ENCODE measurements at regions not wholly inside any gene's neighbourhood (a gene's known extent, or its start where the extent isn't known, plus 50 kb on each side); places are given as distances from the start of the nearest gene placed in this dataset.
"Not testable (repeated sequence)": the region's sequence is repeated elsewhere in the genome, so short reads cannot be mapped to it uniquely, and the experiment has no call there.

DNA sequence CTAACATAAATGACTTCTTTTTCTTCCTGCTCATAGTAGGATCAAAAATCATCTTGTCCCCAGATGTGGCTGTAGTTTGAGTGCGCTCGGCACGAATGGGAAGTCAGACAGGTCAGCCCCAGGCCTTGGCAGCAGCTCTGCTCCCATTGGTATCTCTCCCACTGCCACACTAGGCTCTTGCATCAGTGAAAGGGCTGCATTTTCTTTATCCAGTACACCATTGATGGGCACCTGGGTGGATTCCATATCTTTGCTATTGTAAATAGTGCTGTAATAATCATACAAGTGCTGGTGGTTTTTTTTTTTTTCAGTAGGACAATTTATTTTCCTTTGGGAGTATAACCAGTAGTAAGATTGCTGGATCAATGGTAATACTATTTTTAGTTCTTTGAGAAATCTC lies 865.5 kb downstream of the CCDC85A start:
- DNase-seq, result no peak

DNA sequence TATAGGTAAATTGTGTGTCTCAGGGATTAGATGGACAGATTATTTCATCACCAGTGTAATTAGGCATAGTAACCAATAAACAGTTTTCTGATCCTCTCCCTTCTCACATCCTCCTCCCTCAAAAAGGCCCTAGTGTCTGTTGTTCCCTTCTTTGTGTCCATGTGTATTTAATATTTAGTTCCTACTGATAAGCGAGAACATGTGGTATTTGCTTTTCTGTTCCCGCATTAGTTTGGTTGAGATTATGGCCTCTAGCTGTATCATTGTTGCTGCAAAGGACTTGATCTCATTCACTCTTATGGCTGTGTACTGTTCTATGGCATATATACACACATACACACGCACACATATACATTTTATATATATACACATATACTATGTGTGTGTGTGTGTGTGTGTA lies 866.2 kb downstream of the CCDC85A start:
- DNase-seq, result no peak

DNA sequence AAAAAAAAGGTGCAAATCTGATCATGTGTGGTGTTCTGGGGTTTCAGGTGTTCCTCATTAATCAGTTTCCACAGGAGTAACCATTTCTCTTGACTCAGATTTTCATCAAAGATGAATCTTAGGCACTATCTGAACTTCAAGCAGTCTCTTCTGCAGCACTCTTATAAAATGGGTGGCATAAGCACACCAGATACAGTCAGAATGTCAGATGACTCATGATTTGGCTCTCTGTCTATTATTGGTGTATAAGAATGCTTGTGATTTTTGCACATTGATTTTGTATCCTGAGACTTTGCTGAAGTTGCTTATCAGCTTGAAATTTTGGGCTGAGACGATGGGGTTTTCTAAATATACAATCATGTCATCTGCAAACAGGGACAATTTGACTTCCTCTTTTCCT lies 882.5 kb downstream of the CCDC85A start:
- DNase-seq, result not testable (repeated sequence)

DNA sequence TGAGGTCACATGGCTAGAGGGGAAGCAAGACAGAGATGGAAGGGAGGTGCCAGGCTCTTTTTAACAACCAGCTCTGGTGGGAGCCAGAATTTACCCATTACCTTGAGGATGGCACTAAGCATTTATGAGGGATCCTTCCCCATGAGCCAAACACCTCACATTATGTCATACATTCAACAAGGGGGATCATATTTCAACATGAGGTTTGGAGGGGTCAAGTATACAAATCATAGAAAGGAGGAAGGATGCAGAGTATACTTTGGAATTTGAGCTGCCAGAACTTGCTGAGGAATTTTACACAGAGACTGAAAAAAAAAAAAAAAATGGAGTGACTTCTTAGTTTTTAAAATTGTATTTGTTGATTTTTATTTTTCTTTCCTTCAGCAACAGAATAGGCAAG lies 891.4 kb downstream of the CCDC85A start:
- DNase-seq, result no peak

DNA sequence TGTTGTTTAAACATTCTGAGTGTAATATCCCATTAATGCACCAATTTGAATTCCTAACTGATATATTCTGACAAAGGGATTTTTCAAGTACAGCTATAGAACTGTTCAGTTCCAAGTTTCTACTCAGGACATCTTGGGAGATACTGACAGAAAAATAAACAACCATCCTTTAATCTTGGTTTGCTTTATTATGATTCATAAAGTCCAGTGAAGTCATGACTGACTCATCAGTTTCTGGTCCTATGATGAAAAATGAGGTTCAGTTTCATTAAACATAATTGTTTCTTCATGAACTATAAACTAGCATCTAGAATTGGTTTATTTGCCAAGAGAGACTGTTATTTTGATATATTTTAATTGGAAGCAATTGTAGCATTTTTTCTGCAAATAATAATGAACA lies 896.2 kb downstream of the CCDC85A start:
- DNase-seq, result no peak

DNA sequence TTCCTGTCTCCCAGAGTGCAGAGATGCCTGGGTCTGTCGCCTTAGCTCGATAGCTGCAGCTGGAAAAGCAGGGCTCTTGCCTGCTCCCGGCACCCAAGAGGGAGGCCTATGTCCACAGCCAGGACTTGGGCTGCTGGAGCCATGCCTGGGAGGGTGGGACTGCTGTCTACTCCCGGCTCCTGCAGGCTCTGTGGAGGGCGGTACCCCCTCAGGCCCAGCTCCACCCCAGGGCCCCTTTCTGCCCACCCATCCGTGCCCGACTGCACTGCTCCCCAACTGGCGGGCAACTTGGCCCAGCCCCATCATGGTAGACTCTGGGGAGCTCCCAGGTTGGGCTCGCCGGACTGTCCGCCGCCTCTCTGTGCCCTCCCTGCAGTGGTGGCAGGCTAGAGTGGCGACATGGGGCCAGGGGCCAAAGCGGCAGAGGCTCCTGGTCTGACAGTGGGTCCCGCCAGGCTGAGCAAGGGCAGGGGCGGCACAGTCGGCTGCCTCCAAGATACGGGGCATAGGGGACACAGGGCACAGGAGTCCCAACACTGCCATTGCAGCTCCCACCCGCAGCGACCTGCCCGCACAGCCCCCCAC lies 901.0 kb downstream of the CCDC85A start:
- no peak for DNase-seq

DNA sequence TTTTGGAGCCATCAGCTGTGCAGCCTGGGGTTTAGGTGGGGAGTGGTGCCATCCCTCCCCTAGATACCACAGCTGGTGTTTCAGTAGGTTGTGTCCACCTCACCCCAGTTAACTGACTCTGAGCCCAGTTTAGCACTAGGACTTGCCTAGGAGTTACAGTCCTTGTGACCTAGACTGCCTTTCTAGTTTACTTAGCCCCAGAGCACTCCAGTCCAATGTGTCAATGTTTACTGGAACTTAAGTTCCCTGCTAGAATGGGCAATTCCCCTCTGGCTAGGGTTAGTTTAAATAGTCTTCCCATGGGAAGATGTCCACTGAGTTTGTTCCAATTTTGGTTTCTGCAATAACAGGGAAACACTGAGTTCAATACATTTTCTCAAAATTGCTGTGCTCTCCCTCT lies 909.2 kb downstream of the CCDC85A start:
- no peak for DNase-seq

DNA sequence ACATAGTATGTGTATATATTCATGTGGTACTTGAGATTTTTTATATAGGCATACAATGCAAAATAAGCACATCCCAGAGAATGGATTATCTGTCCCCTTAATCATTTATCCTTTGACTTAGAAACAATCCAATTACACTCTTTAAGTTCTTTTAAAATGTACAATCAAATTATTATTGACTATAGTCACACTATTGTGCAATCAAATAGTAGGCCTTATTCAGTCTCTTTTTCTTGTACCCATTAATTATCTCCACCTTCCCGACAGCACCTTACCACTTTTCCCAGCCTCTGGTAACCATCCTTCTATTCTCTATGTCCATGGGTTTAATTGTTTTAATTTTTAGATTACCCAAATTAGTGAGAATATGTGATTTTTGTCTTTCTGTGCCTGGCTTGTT lies 914.1 kb downstream of the CCDC85A start:
- DNase-seq, result no peak

DNA sequence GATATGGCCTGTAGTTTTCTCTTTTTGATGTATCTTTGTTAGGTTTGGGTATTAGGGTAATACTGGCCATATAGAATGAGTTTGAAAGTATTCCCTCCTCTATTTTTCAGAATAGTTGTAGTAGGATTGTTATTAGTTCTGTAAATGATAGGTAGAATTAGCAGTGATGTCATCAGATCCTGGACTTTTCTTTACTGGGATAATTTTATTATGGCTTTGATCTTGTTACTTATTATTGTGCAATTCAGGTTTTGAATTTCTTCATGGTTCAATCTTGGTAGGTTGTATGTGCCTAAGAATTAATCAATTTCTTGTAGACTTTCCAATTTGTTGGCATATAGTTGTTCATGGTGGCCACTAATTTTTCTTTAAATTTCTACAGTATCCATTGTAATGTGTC lies 916.6 kb downstream of the CCDC85A start:
- DNase-seq, result no peak

DNA sequence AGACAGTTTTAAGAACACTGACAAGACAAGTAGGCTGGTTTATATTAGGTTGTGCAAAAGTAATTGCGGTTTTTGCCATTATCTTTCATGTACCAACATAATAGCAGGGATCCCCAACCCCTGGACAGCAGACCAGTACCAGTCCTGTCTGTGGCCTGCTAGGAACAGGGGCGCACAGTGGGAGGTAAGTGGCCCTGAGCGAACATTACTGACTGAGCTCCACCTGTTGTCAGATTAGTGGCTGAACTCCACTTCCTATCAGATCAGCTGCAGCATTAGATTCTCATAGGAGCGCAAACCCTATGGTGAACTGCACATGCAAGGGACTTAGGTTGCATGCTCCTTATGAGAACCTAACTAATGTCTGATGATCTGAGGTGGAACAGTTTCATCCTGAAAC lies 921.9 kb downstream of the CCDC85A start:
- DNase-seq, result no peak

DNA sequence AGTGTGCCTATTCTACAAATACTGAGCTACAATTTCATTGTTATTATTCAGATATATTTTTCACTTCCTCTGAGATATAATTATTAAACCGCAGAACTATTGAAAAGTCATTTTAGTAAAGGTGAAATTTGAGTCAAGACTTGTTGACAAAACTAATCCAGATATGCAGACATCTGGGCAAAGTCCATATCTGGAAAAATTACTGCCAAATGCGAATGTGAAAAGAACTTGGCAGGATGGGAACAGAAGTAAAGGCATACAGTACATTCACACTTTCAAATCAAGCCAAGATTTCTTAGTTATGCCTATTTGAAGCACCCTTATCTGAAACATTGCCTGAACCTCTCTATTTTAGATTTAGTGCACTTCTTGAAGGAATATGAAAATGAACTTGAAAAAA lies 923.6 kb downstream of the CCDC85A start:
- DNase-seq, result no peak

DNA sequence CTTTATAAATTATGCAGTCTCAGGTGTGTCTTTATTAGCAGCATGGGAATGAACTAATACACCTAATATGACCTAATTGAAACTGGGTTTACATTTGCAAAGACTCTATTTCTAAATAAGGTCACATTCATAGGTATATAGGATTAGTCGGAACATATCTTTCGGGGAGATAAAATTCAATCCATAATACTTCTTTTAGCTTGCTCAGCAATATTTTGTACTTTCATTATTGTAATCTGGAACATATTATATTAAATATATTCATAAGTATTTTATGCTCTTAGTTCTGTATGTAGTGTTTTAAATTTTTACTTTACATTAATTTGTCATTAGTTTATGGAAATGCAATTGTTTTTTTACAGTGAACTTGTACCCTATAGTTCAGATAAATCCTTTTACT lies 927.7 kb downstream of the CCDC85A start:
- DNase-seq, result no peak

DNA sequence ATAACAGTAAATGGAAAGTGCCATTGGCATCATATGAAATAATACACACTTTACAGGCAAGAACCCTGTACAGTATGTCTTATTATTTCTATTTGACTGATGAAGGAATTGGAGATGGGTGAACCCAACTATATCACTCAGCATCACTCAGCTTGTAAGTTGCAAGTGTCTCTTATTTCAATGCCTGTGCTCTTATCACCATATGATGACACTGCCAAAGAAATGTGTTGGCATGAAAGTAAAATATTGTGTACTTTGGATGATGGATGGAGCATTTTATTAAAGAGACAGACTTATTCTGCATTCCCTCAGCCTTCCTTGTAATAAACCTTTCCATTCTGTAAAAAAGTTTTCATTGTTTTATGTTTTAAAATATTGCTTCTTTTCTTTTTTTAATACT lies 927.5 kb upstream of the VRK2 start:
- no peak for DNase-seq

DNA sequence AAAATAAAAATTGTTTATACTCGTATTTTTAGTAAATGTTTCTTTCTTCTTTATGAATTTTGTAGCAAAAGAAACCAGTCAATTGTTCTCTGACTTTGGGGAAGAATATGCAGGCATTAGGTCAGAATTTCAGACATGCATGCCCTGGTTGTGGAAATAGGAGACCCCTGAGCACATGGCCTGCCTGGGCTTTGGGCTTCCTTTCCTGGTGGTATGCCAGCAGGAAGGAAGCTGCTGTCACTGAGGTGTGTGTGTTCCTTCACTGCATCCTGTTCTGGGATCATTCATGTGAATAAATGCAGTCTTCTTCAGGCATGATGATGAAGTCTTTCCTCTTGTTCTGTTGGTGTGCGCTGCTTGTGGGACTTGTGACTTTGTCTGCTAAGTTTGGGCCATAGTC lies 920.2 kb upstream of the VRK2 start:
- no peak for DNase-seq

DNA sequence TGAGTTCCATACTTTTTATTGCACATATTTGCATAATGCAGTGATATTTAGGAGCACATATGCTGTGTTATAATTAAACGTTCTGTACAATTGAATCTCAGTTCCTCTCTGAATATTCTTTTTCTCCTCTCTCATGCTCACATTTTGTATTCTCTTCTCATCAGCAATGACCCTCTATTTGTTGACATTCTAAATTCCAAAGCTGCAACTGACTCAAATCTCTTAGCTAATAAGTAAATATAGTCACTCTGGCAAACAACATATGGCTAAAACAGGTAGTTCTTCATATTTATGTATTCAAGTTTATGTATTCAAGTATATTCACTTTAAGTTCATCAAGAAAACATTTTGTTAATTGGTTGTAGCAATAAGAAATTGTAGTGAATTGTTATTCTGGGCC lies 907.4 kb upstream of the VRK2 start:
- DNase-seq, result no peak

DNA sequence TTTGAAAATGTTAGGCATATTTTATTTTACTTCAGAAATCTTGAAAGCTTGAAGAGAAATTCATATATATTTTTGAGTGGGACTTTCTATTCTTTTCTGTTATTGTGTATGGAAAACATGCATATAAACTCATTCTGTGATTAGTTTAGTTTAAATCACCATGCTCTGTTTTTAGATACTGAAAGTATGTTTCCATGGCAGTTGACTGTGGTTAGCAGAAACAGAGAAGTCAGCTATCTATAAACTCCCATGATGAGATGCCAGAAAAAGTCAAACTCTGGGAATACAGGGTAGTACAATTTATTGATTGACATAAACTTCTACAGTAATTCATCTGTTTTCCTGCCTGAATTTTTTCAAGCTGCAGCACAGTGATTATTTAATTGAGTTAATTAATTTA lies 905.3 kb upstream of the VRK2 start:
- DNase-seq, result no peak

DNA sequence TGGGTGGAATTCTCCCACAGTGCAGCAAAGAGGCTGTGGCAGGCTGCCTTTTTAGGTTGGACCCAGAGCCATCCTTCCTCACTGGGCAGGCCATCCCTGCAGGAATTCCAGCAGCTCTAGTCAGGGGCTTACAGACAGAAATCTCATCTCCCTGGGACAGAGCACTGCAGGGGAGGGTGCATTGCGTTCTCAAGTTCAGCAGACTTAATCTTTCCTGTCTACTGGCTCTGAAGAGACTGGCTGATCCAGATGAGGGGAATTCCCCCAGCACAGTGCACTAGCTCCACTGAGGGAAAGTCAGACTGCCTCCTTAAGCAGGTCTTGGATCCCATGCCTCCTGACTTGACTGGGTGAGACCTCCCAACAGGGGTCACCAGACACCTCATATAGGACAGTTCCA lies 899.7 kb upstream of the VRK2 start:
- DNase-seq, result no peak

DNA sequence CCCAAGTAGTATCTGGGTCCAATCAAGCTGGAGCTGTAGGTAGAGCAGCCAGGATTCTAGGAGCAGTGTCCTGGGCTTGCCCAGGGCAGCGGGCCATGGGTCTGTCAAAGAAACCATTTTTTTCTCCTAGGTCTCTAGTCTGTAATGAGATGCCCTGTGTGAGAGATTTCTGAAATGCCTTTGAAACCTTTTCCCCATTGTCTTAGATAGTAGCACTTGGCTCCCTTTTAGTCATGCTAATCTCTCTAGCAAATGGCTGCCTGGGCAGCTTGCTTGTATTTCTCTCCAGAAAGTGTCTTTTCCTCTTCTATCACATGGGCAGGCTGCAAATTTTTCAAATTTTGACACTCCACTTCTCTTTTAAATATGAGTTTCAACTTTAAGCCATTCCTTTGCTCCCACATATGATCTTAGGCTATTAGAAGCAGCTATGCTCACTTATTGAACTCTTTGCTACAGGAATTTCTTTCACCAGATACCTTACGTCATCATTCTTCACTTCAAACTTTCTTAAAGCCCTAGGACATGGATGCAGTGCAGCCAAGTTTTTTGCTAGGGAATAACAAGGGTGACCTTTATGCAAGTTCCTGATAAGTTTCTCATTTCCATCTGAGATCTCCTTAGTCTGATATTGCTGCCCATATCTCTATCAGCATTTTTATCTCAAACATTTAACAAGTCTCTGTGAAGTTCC lies 890.2 kb upstream of the VRK2 start:
- no peak for DNase-seq

DNA sequence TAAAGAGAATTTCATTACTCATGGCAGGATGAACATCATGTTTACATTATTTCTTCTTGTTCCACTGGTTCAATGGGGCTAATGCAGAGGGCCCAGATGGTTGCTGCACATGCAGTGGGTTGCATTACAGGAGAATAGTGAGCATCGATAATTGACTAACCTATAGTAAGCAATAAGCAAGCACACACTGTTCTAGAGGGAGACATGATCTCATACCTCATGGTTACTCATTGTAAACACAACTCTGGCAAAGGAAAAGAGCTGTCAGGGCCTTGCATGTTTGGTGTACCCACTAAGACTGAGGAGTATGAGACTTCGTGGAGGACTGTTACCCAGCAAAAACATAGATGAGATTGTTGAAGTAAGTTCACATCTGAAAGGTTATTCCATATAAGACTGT lies 885.6 kb upstream of the VRK2 start:
- DNase-seq, result no peak

DNA sequence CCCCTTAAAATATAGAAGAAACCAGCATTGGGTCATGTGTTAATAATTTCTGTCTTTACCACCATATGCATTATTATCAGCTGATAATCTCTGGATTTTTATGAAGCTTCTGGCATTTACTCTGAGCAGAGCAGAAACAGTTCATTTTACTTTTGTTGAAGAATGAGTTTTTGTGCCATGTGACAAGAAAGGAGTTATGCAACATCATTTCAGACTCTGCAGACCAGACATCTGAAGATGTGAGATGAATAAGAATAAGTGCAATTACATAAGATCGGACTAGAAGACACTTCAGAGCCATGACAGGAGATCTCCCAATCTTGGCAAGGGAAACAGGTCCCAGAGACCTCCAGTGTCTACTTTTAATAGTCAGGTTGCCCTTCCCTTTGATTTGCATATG lies 869.4 kb upstream of the VRK2 start:
- DNase-seq, result no peak

DNA sequence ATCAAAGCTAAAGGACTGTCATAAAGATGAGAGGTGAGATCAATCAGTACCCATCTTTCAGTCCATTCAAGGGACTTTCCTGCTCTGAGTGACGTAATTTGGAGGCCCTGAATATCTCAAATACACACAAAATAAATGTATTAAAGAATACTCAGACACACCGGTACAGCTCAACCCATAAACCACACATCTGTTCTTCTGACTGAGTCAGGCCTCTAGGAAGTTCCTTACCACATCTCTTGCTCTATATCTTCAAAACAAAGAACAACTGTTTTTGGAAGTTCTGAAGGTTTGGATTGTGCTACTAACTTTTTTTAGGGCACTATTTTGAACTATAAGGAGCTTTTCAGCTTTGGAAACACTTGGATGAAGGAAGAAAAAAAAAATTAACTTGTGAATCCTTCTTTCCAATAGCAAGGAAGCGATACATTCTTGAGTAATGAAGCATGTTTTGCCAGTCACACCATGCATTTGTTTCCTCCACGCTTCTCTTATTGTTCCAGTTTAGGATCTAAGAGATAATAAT lies 866.5 kb upstream of the VRK2 start:
- no peak for DNase-seq

DNA sequence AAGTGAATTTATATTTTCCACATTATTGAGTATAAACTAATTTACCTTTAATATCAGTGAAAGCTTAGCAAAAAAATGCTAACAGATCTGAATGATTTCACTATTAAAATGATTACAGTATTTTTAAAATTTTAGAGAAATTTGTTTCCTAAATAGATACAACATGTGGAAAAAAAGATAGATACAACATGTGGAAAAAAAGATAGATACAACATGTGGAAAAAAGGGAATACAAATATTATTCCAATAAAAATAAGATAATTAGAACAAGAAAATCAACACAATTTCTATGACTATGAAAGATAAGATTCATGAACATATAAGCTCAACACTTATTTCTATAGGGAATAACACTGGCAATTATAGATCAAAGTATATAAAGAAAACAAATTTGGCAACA lies 865.9 kb upstream of the VRK2 start:
- no peak for DNase-seq

DNA sequence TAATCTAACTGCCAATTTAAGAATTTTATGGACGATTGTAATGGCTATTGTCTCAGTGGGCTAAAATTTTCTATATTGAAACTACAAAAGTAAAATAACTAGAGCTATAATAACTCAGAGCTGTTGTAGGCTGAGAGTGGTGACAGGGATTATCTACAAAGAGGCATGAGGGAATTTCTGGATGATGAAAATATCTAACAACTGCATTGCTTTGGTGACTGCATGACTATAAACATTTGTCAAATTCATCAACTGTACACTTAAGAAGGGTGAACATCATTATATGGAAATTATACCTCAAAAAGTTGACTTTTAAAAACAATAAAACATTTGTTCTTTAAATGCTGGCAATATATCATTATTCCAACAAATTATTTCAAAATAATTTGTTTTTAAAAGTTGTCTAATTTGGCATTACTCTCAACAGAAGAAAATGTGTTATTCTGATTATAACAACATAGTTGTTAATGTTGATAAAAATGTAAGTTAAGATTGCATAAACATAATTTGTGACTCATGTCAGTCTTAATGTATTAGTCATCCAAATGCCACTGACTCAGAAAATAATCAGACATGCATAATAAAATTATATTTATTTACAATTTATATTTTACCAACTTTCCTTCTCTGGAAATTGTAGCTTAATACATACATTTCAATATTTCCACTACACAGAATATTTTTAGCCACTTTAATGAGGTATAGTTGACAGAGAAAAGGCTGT lies 865.1 kb upstream of the VRK2 start:
- no peak for DNase-seq

DNA sequence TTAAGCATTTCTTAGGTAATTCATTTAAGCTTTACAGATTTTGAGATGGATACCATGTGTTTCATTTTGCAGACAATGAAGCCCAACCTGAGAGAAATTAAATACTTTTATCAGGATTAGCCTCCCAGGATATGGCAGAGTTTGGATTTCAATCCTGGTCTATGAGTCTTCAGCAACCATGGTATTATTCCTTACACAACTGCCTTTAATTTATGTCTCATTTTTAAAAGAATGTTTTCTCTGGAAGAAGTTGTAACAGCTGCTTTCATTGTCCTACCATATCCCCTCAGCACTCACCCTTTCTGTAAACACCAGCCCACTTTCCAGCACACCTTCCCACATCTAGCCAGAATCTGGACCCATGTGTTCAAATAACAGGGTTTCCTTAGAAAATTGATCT lies 863.7 kb upstream of the VRK2 start:
- no peak for DNase-seq
